NOMO-1 (cell line): ENCODE measurements at regions not wholly inside any gene's neighbourhood (a gene's known extent, or its start where the extent isn't known, plus 50 kb on each side); places are given as distances from the start of the nearest gene placed in this dataset.
A peak's percentile ranks its signal among the peaks of the same experiment; 100 is the strongest.

Source experiments
- DNase-seq, 2 experiments: peaks; one replicate each; lab custom pipeline; 2025; ENCODE audit not compliant: unreplicated experiment in 2 of 2; lab: John Stamatoyannopoulos, UW

DNA sequence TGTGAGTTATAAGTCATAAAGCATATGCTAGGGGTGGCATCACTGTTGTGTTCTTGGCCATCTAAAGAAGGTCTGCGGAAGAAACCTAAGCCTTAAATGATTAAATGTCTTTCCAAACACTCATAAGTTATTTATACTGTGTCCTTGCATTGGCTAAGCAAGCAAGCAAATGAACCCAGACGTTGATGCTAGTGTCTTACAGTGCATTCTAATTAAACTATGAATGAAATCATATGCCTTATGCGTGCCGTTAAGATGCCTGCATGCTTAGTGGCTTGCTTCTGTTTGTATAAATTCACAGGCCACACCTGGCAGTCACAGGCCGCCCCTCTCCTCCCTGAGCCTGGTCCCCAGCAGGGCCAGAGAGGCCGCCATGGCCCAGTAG, 49.9 kb downstream of the RIN2 start:
- no peak for DNase-seq

DNA sequence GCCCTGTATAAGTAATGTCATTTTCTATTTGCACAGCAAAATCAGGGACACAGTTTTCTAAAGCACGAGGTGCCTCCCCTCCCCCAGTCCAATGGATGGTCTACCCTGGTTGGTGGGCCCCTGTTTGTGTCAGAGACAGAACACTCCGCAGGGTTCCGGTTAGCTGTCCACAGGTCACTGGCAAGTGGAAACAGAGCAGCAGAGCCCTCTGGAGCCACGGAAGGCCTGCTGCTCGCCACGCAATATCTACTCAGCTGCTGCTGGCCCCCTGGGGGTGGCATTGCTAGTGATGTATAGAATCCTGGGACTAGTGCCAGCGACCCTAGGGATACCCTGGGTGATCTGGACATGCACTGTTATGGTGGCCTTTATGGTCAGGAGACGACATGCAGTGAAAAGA, 50.4 kb downstream of the RIN2 start:
- no peak for DNase-seq

- no peak for DNase-seq
Observed at GRCh38 chr20:19809505-19809904, 51.4 kb downstream of the RIN2 start.

- DNase-seq = no peak
Observed at GRCh38 chr20:19811231-19811630, 53.2 kb downstream of the RIN2 start.

DNA sequence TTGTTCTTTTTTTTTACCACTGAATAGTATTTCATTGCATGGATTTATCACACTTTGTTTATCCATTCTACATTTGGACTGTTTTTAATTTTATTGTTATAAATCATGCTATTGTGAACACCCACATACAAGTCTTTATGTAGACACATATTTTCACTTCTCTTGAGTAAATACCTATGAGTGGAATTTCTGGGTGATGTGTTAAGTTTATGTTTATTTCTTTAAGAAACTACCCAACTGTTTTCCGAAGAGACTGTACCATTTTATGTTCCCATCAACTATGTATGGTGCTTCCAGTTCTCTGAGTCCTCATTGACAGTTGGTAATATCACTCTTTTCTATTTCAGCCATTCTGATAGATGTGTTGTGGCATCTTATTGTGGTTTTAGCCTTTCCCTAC, 54.0 kb downstream of the RIN2 start:
- DNase-seq = no peak

DNA sequence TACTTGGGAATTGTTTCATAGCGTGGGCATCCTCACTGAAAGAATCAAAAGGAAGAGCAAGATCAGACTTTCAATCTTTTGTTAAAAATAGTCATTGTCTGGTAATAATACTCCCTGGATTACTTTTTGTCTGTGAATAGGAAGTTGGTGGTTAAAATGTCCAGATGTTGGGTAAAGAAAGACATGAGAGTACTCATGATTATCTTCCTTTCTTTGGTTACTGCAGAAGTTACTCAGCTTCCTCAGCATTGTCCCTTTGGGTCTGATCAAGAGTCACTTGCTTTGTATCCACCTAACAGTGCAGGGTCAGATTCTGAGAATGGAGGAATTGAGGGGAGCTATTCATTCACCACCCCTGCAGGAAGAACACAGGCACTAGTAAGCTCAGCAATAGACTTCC, 54.6 kb downstream of the RIN2 start:
- no peak for DNase-seq

DNA sequence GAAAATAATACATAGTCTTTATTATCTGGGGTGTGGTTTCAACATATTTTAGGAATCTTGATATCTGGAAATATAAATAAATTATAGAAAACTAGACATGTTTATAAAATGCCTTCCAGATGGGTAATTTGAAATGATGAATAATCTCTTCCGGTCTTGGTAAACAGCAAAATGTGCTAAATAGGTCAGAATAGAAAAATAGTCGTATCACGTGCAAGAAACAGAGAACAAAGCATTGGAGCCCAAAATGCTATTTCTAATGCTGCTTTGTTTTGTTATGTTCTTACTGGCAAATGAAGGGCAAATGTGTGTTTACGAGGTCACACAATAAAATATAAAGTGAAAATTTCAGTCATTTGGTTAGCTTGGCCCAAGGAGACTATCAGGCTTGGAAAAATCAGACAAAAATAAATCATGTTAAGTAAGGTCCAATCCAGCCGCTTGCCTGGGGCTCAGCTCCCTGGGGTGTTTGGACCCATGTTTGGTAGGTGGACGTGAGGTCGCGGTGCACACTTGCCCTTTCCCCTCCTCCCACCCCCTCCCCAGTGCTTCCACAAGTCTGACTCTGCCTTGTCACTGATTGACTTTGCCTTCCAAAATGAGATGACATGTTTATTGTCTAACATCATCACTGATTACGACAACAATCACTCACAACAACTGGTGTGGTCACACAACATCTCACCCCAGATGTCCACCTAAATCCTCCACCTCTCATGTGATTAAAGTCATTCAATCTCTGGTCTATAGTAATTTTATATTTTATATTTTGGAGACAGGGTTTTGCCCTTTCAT, 56.0 kb downstream of the RIN2 start:
- DNase-seq = no peak

DNA sequence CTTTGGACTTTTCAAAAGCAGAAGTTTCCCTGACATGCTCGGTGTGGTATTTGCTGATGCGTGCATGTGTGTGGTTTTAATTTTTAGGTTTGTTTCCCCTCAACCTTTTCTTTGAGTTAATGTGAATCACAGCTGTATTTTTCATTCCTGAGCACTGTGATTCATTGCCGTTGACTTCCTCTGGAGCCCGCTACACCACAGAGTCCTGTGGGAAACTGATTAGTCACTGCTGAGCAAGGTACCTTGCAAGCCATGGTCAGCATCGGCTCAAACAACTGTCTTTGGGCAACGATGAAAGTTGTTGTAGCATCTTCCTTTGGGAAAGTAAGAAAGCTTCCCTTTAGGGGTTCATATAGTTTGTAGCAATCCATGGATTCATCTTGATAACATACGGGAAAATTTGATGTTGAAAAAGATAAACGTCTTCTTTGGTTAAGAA, 57.5 kb downstream of the RIN2 start:
- DNase-seq = peak in 1 of 2 experiments; percentile 20

- no peak for DNase-seq
Observed at GRCh38 chr20:19816386-19816785, 58.3 kb downstream of the RIN2 start.

DNA sequence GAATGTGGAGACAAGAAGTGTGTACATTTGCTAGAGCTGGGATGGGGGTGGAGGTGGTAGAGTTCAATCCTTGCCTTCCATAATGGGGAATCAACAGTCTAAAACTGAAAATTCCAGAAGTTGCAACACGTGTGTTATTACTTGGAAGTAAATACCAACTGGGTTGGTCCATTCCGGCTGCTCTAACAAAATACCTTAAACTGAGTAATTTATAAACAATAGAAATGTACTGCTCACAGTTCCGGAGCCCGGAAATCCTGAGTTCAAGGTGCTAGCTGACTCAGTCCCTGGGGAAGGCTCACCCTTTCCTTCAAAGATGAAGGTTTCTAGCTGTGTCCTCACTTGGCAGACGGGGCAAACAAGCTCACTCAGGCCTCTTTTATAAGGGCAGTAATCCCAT, 59.0 kb downstream of the RIN2 start:
- no peak for DNase-seq

DNA sequence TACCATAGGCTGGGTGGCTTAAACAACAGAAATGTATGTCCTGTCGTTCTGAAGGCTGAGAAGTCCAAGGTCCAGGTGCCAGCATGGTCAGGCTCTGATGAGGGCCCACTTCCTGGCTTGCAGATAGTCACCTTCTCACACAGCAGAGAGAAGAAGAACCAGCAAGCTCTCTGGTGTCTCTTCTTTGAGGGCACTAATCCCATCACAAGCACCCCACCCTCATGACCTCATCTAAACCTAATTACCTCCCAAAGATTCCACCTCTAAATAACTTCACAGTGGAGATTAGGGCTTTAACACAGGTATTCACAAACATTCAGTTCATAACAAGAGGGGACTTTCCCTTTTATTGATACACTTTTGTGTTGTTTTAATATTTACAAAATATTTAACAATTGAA, 61.1 kb downstream of the RIN2 start:
- DNase-seq = no peak

- DNase-seq = no peak
Observed at GRCh38 chr20:19820555-19821211, 62.6 kb downstream of the RIN2 start.

DNA sequence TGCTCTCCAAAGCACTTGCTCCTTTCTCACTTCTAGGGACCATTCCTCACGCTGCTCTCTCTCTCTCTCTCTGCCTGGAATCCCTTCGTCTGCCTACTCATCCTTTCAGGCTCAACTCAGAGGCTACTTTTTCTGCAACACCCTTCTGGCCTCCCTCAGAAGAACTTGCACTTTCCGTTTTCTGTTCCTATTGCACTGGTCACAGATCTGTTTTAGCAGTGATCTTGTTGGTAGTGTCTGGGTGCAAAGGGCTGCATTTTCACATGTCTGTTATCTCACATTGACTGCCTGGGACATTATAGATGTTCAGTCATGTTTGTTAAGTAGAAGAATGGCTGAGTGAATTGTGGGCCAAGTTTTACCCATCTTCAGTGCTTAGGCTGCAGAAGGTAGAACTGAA, 63.5 kb downstream of the RIN2 start:
- no peak for DNase-seq

DNA sequence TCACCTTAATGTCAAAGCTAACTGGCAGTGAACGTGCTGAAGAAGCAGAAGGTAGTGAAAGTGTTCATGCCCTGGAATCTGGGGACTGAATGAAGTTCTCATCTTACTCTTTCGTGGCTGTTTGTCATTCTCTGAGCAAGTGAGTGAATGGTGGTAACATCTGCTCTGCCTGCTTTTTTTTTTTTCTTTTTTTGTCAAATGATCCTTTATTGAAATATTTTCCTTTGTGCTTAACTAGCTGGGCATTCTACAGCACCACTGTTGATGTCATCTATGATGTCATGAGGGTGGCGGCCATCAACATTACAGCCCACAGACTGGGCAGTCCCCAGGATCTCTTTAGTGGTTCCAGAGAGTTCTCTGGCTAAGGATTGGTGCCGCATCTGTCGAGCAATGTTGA, 65.2 kb downstream of the RIN2 start:
- no peak for DNase-seq

DNA sequence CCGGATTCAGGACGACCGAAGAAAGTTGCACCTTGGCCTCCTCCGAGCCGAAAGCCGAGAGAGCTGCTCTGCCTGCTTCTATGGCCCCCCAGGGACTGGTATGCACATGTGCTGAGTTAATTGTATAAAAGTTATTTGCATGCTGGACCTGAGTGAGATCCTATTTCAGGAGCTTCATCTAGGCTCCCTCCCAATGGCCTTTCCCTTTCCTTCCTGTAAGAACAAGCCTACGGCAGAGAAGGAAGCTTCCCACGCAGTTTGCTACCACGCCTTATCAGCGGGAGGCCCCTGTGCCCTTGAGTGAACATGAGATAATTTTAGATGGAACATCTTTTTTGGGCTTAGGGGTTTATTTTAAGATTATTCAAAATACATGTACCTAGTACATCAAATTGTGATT, 65.9 kb downstream of the RIN2 start:
- DNase-seq = no peak

DNA sequence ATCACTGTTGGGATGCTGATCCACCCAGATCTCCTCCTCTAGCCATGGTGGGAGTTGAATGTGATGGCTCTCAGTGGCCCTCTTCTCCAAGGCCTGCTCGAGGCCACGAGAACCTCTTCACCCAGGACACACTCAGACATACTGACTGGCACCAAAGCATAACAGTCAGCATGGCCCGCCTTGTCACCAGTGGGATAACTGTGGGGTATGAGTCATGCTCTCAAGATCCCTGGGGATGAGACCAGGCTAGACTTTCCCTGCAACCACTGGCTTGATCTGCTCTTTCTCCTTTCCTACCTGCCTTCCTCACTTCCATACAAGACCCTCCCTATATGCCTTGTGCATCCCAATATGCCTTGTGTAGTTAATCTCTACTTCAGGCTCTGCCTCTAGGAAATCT, 66.8 kb downstream of the RIN2 start:
- no peak for DNase-seq

- no peak for DNase-seq
Observed at GRCh38 chr20:19826179-19826914, 68.3 kb downstream of the RIN2 start.

- DNase-seq = no peak
Observed at GRCh38 chr20:19827818-19828217, 69.8 kb downstream of the RIN2 start.

GRCh38 chr20:19828232-19828631, 70.2 kb downstream of the RIN2 start:
- peak; percentile 67 to 89 for DNase-seq

DNA sequence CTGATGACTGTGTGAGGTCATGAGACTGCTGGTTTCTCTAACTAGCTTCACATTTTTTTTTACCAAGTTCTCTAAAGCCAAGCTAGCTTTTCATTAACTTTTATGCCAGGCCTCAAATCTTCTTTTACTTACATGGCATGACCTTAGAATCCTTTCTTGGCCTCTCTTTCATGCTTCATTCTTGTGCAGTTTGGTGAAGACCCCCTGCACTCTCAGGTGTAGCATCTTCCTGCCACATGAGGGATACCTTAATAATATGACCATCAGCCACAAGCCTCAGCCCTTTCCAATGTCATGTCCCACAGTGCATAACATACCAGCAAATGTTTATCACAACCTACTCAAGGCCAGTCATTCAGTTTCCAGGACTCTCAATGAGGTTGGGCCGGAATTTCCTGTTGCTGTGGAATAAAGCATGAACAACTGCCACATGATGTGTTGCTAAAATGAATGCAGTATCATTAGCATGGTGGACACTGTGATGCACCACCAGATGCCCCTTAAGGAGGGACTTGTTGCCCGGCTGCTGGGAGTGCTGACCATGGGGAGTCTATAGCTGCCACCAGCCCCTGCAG, 72.2 kb downstream of the RIN2 start:
- no peak for DNase-seq

DNA sequence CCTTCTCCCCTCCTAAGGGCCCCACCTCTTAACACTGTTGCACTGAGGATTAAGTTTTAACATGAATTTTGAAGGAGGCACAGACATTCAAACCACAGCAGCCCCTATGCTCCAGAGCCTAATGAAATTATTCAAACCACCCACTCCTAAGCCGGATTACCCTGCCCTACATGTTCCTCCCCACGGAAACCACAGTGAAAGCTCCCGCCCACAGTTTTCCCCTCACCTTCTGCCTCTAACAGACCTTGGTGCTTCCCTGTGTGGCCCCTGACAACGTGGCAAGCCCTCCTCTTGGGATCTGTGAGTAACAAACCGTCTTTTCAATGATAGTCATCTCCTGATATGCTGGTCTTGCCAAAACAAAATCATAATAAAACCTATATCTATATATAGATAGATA, 74.8 kb downstream of the RIN2 start:
- no peak for DNase-seq
